ENCODE measurements at regions not wholly inside any gene's neighbourhood (a gene's known extent, or its start where the extent isn't known, plus 50 kb on each side); places are given as distances from the start of the nearest gene placed in this dataset.

GRCh38 chr10:88129013-88129412 is 265.6 kb downstream of the PTEN start:
- DNase-seq: no peak
- intact Hi-C loops (cut with micrococcal nuclease; ENCODE audit: unreplicated experiment): no loop called here
- CTCF ChIA-PET: no interaction called here
- Mint-ChIP-seq H3K36me3 (ENCODE audit: insufficient read depth, unreplicated experiment) (no peaks in the 10 kb centered on the region), H3K4me1 (ENCODE audit: low read depth, unreplicated experiment) (no peaks in the 10 kb centered on the region), H3K4me3 (ENCODE audit: low read depth, unreplicated experiment) (no peak overlapping the region), H3K27me3 (ENCODE audit: unreplicated experiment) (no peaks in the 10 kb centered on the region), H3K27ac (ENCODE audit: unreplicated experiment) (no peak overlapping the region), H3K9me3 (ENCODE audit: low read depth, unreplicated experiment) (no peaks in the 10 kb centered on the region)
- no peak for TF ChIP-seq CTCF (IDR thresholded peaks at IDR 0.05; ENCODE audit: unreplicated experiment)
- BruUV-seq (replicated peaks): no TSS peak

GRCh38 chr10:88130912-88131311 is 267.5 kb downstream of the PTEN start:
- BruUV-seq (replicated peaks): no TSS peak
- Mint-ChIP-seq H3K36me3 (ENCODE audit: insufficient read depth, unreplicated experiment) (no peaks in the 10 kb centered on the region), H3K27ac (ENCODE audit: unreplicated experiment) (no peak overlapping the region), H3K27me3 (ENCODE audit: unreplicated experiment) (no peaks in the 10 kb centered on the region), H3K4me1 (ENCODE audit: low read depth, unreplicated experiment) (no peaks in the 10 kb centered on the region), H3K4me3 (ENCODE audit: low read depth, unreplicated experiment) (no peak overlapping the region), H3K9me3 (ENCODE audit: low read depth, unreplicated experiment) (peaks cover 3% of the 10 kb centered on the region)
- intact Hi-C loops (cut with micrococcal nuclease; ENCODE audit: unreplicated experiment): no loop called here
- CTCF ChIA-PET: no interaction called here
- TF ChIP-seq CTCF (IDR thresholded peaks at IDR 0.05; ENCODE audit: unreplicated experiment): no peak
- no peak for DNase-seq

GRCh38 chr10:88131511-88132139 is 268.2 kb downstream of the PTEN start:
- no TSS peak for BruUV-seq (replicated peaks)
- CTCF ChIA-PET: interaction anchor here (0.8 kb wide), 1 partner anchor 10 kb away, joined by 3 read pairs; no protein-coding TSS in a partner anchor
- H3K4me3 Mint-ChIP-seq (ENCODE audit: low read depth, unreplicated experiment): no peak overlapping the region

GRCh38 chr10:88136712-88137111 is 273.3 kb downstream of the PTEN start:
- Mint-ChIP-seq H3K4me1 (ENCODE audit: low read depth, unreplicated experiment) (no peaks in the 10 kb centered on the region), H3K27me3 (ENCODE audit: unreplicated experiment) (no peaks in the 10 kb centered on the region), H3K27ac (ENCODE audit: unreplicated experiment) (no peak overlapping the region), H3K36me3 (ENCODE audit: insufficient read depth, unreplicated experiment) (no peaks in the 10 kb centered on the region), H3K9me3 (ENCODE audit: low read depth, unreplicated experiment) (peaks cover 3% of the 10 kb centered on the region), H3K4me3 (ENCODE audit: low read depth, unreplicated experiment) (no peak overlapping the region)
- TF ChIP-seq CTCF (IDR thresholded peaks at IDR 0.05; ENCODE audit: unreplicated experiment): no peak
- CTCF ChIA-PET: no interaction called here
- intact Hi-C loops (cut with micrococcal nuclease; ENCODE audit: unreplicated experiment): no loop called here
- DNase-seq: no peak
- no TSS peak for BruUV-seq (replicated peaks)

More at GRCh38 chr10:88131511-88132139, 268.2 kb downstream of the PTEN start:
- Mint-ChIP-seq H3K9me3 (ENCODE audit: low read depth, unreplicated experiment) (peaks cover 3% of the 10 kb centered on the region), H3K36me3 (ENCODE audit: insufficient read depth, unreplicated experiment) (no peaks in the 10 kb centered on the region), H3K4me1 (ENCODE audit: low read depth, unreplicated experiment) (no peaks in the 10 kb centered on the region), H3K27me3 (ENCODE audit: unreplicated experiment) (no peaks in the 10 kb centered on the region), H3K27ac (ENCODE audit: unreplicated experiment) (no peak overlapping the region)
- intact Hi-C loops (cut with micrococcal nuclease; ENCODE audit: unreplicated experiment): no loop called here
- DNase-seq: no peak
- TF ChIP-seq CTCF (IDR thresholded peaks at IDR 0.05; ENCODE audit: unreplicated experiment): no peak

Data from Calu3 (cell line).